SK-N-SH treated with all-trans-retinoic acid at 6 μM for 48 hours (cell line): ENCODE measurements at regions not wholly inside any gene's neighbourhood (a gene's known extent, or its start where the extent isn't known, plus 50 kb on each side); places are given as distances from the start of the nearest gene placed in this dataset.

Experiments used
- BACH2 ChIP-seq: fragments of 250-450 bp; sonication (Bioruptor Pico); IDR thresholded peaks from 2 replicates; pipeline ENCODE4 v1.9.0; 2021; ENCODE audit warnings: mild to moderate bottlenecking, borderline replicate concordance
- CSDC2 ChIP-seq: fragments of 250-450 bp; sonication (Bioruptor Pico); IDR thresholded peaks from 2 replicates; pipeline ENCODE4 v1.5.0; 2020; ENCODE audit warnings: mild to moderate bottlenecking, moderate library complexity
- ESRRG ChIP-seq: fragments of 250-450 bp; sonication (Bioruptor Pico); IDR thresholded peaks from 2 replicates; pipeline ENCODE4 v1.6.1; 2021; ENCODE audit warnings: mild to moderate bottlenecking
- GLIS3 ChIP-seq: fragments of 250-450 bp; sonication (Bioruptor Pico); IDR thresholded peaks from 2 replicates; pipeline ENCODE4 v1.5.0; 2020; ENCODE audit warnings: mild to moderate bottlenecking, moderate library complexity
- PATZ1 ChIP-seq: fragments of 250-450 bp; sonication (Bioruptor Pico); IDR thresholded peaks from 2 replicates; pipeline ENCODE4 v1.8.0; 2020; ENCODE audit warnings: mild to moderate bottlenecking, moderate library complexity, borderline replicate concordance
- RARB ChIP-seq: fragments of 250-450 bp; sonication (Bioruptor Pico); IDR thresholded peaks from 2 replicates; pipeline ENCODE4 v1.8.0; 2021; ENCODE audit warnings: mild to moderate bottlenecking, moderate library complexity
- TSHZ2 ChIP-seq: fragments of 250-450 bp; sonication (Bioruptor Pico); IDR thresholded peaks from 2 replicates; pipeline ENCODE4 v1.5.0; 2020; ENCODE audit warnings: mild to moderate bottlenecking, moderate library complexity
- ZNF70 ChIP-seq: fragments of 450-650 bp; formaldehyde crosslinking; IDR thresholded peaks from 2 replicates; pipeline ENCODE4 v1.5.0; 2020; ENCODE audit warnings: mild to moderate bottlenecking, moderate library complexity

DNA sequence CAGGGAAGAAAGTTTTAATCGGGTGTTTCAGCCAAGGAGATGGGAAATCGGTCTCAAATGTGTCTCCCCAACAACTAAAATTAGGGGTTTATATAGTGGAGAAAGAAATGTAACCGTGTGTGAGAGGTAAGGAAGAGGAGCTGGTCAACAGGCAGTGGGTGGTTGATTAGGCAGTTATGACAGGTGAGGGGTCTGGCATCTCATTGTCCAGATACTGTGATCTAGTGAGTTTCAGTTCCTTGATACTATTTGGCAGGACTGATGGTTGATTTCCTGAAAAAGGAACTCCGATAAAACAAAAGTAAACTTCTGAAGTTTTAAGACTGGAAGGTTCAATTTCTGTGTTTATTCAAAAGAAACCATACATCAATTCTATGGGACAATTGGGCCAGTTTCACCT, 197.9 kb downstream of the LPIN1 start:
- TF ChIP-seq PATZ1 (CRISPR knock-in tag) (no peak), ZNF70 (CRISPR knock-in tag) (no peak), BACH2 (CRISPR knock-in tag) (no peak), RARB (CRISPR knock-in tag) (no peak), CSDC2 (CRISPR knock-in tag) (no peak), ESRRG (CRISPR knock-in tag) (no peak), TSHZ2 (CRISPR knock-in tag) (no peak), GLIS3 (CRISPR knock-in tag) (no peak)
